GM12878 (cell line): ENCODE measurements at regions not wholly inside any gene's neighbourhood (a gene's known extent, or its start where the extent isn't known, plus 50 kb on each side); places are given as distances from the start of the nearest gene placed in this dataset.
"Not testable (repeated sequence)": the region's sequence is repeated elsewhere in the genome, so short reads cannot be mapped to it uniquely, and the experiment has no call there.

ENCODE experiments used
- ETV6 ChIP-seq, 2 experiments: fragments of 450-650 bp in 1 of 2; IDR thresholded peaks in 1 of 2; conservative IDR thresholded peaks in 1 of 2; 2 replicates each; pipeline ENCODE4 v1.6.1; 2014; ENCODE audit warnings: antibody characterized with exemption in 1 of 2, borderline replicate concordance in 1 of 2, low read depth in 1 of 2, mild to moderate bottlenecking in 1 of 2, moderate library complexity in 1 of 2
- GABPA ChIP-seq: IDR thresholded peaks from 2 replicates; pipeline ENCODE4 v1.6.1; 2014; ENCODE audit warnings: antibody characterized with exemption, low read depth, mild to moderate bottlenecking, inconsistent platforms
- HDAC2 ChIP-seq: fragments of 200-600 bp; sonication (generic); IDR thresholded peaks from 2 replicates; pipeline ENCODE4 v1.6.1; 2017
- LARP7 ChIP-seq: fragments of 450-650 bp; IDR thresholded peaks from 2 replicates; pipeline ENCODE4 v1.6.1; 2017; ENCODE audit warnings: mild to moderate bottlenecking
- RAD21 ChIP-seq: IDR thresholded peaks from 2 replicates; pipeline ENCODE4 v1.6.1; 2011; ENCODE audit warnings: mild to moderate bottlenecking, low read depth, low read length, moderate library complexity; ENCODE audit not compliant: insufficient read depth
- RFX5 ChIP-seq: IDR thresholded peaks from 2 replicates; pipeline ENCODE4 v1.6.1; 2011; ENCODE audit warnings: low read depth, low read length, improper control_type of control experiment
- SMAD1 ChIP-seq: fragments of 450-650 bp; IDR thresholded peaks from 2 replicates; pipeline ENCODE4 v1.6.1; 2018; ENCODE audit warnings: mild to moderate bottlenecking, low read depth; ENCODE audit not compliant: partially characterized antibody
- SUPT20H ChIP-seq: IDR thresholded peaks from 2 replicates; pipeline ENCODE4 v1.6.1; 2011; ENCODE audit warnings: low read depth, mild to moderate bottlenecking, low read length, moderate library complexity, borderline replicate concordance; ENCODE audit not compliant: control insufficient read depth

DNA sequence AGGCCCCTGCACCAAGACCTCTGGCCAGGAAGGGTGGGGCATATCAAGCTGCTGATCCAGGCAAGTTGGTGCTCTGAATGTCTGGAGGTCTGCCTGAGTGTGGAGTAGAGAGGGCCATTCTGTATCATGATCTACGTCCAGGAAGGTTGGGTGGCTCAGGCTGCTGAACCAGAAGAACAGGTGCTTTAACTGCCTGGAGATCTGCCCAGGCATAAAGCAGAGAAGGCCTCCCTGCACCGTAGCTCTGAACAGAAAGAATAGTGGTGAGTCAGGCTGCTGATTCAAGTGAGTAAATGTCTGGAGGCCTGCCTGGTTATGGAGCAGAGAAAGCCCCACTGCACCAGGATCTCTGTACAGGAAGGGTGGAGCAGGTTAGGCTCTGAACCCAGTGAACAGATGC lies 905.5 kb upstream of the ADAMTS5 start:
- not testable (repeated sequence) for TF ChIP-seq GABPA; SUPT20H; SMAD1; HDAC2; RAD21; ETV6 (conservative IDR thresholded peaks at IDR 0.05 in 1 of 2, IDR thresholded peaks at IDR 0.05 in 1 of 2; ENCODE audit: borderline replicate concordance in 1 of 2, low read depth in 1 of 2); RFX5; LARP7
